ENCODE measurements at regions not wholly inside any gene's neighbourhood (a gene's known extent, or its start where the extent isn't known, plus 50 kb on each side); places are given as distances from the start of the nearest gene placed in this dataset.

- peak; percentile 75 for DNase-seq
These were observed 52.8 kb upstream of the SLC9A9 start for GRCh38 chr3:143901105-143901504.

- no peak for DNase-seq
These were observed 53.9 kb upstream of the SLC9A9 start for GRCh38 chr3:143902210-143902609.

GRCh38 chr3:143910756-143911155 is 60.9 kb upstream of the DIPK2A start:
- DNase-seq: no peak

- no peak for DNase-seq
These were observed 57.4 kb upstream of the DIPK2A start for GRCh38 chr3:143914257-143914656.

GRCh38 chr3:143918848-143919247 is 52.8 kb upstream of the DIPK2A start:
- no peak for DNase-seq

GRCh38 chr3:143921176-143921575 is 50.4 kb upstream of the DIPK2A start:
- peak; percentile 65 for DNase-seq

All from inflammatory macrophage treated with lipopolysaccharide for 4 hours (primary cell).